ENCODE measurements at regions not wholly inside any gene's neighbourhood (a gene's known extent, or its start where the extent isn't known, plus 50 kb on each side); places are given as distances from the start of the nearest gene placed in this dataset.

GRCh38 chr2:144922519-144922918, 402.6 kb upstream of the ZEB2 start:
- FAIRE-seq: no peak
- no peaks in the 10 kb centered on the region for H3K4me1 ChIP-seq (ENCODE audit: control insufficient read depth in 2 of 3, insufficient read depth in 2 of 3, low read depth in 1 of 3, low read length in 3 of 3)
- TF ChIP-seq, protein P1, sequence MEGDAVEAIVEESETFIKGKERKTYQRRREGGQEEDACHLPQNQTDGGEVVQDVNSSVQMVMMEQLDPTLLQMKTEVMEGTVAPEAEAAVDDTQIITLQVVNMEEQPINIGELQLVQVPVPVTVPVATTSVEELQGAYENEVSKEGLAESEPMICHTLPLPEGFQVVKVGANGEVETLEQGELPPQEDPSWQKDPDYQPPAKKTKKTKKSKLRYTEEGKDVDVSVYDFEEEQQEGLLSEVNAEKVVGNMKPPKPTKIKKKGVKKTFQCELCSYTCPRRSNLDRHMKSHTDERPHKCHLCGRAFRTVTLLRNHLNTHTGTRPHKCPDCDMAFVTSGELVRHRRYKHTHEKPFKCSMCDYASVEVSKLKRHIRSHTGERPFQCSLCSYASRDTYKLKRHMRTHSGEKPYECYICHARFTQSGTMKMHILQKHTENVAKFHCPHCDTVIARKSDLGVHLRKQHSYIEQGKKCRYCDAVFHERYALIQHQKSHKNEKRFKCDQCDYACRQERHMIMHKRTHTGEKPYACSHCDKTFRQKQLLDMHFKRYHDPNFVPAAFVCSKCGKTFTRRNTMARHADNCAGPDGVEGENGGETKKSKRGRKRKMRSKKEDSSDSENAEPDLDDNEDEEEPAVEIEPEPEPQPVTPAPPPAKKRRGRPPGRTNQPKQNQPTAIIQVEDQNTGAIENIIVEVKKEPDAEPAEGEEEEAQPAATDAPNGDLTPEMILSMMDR (IDR thresholded peaks at IDR 0.05; ENCODE audit: borderline replicate concordance, extremely low read depth, insufficient read depth): no peak
- intact Hi-C loops (cut with DNase I): no loop called here
- peaks cover 0 to 9% (median 0%) of the 10 kb centered on the region in 3 donors for H3K9me3 ChIP-seq (ENCODE audit: control insufficient read depth in 2 of 3, insufficient read depth in 1 of 3, low read length in 3 of 3)
- no peaks in the 10 kb centered on the region for H3K36me3 ChIP-seq (ENCODE audit: control insufficient read depth in 2 of 3, insufficient read depth in 3 of 3, low read length in 3 of 3)
- no peak overlapping the region for H3K9ac ChIP-seq (ENCODE audit: low read length in 3 of 3)
- no peak overlapping the region for H3K4me3 ChIP-seq (ENCODE audit: low read length in 3 of 3)
- H3K27me3 ChIP-seq (ENCODE audit: control insufficient read depth, insufficient read depth, low read length): no peaks in the 10 kb centered on the region
- DNase-seq: no peak
- no peak overlapping the region for H3K27ac ChIP-seq (ENCODE audit: low read depth in 2 of 2, low read length in 2 of 2)

DNA sequence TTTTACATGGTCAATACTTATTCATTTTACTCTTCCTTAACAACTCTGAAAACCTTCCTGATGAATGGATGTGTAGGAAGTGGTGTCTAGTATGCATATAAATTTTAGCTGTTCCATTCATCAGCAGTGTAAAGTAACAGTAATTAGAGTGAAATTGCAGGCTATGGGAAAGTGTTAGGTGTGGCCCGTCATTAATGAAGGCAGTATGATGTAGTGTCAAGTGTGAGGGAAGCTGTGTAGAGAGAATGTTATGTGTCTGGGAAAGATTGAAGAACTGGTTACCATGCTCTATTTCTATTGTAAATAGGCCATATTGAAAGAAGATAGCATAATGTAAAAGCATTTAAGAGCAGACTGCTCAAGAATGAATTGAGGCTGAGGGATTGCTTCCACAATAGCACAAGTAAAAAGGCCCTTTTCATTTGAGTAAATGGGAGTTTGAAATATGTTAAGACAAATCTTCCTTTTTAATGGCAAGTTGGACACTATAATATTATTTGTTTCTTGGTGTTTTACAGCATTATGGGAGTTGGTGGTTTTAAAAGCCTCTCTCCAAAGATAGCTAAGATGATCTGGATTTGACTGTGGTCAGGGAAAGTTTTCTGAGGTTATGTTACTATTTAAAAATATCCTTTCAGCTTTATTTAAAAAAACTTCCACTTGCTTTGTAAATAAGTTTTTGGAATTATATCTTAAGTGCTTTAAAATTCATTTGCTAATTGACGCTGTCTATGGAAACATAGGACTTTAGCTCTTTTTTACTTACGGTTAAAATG, 401.0 kb upstream of the ZEB2 start:
- no peak overlapping the region for H3K4me3 ChIP-seq (ENCODE audit: low read length in 3 of 3)
- no peaks in the 10 kb centered on the region for H3K36me3 ChIP-seq (ENCODE audit: control insufficient read depth in 2 of 3, insufficient read depth in 3 of 3, low read length in 3 of 3)
- no peak for FAIRE-seq
- peaks cover 0 to 9% (median 0%) of the 10 kb centered on the region in 3 donors for H3K9me3 ChIP-seq (ENCODE audit: control insufficient read depth in 2 of 3, insufficient read depth in 1 of 3, low read length in 3 of 3)
- intact Hi-C loops (cut with DNase I): no loop called here
- TF ChIP-seq, protein P1 (IDR thresholded peaks at IDR 0.05; ENCODE audit: borderline replicate concordance, extremely low read depth, insufficient read depth): no peak
- no peak overlapping the region for H3K27ac ChIP-seq (ENCODE audit: low read depth in 2 of 2, low read length in 2 of 2)
- no peak overlapping the region for H3K9ac ChIP-seq (ENCODE audit: low read length in 3 of 3)
- no peaks in the 10 kb centered on the region for H3K27me3 ChIP-seq (ENCODE audit: control insufficient read depth, insufficient read depth, low read length)
- no peak for DNase-seq
- no peaks in the 10 kb centered on the region for H3K4me1 ChIP-seq (ENCODE audit: control insufficient read depth in 2 of 3, insufficient read depth in 2 of 3, low read depth in 1 of 3, low read length in 3 of 3)

DNA sequence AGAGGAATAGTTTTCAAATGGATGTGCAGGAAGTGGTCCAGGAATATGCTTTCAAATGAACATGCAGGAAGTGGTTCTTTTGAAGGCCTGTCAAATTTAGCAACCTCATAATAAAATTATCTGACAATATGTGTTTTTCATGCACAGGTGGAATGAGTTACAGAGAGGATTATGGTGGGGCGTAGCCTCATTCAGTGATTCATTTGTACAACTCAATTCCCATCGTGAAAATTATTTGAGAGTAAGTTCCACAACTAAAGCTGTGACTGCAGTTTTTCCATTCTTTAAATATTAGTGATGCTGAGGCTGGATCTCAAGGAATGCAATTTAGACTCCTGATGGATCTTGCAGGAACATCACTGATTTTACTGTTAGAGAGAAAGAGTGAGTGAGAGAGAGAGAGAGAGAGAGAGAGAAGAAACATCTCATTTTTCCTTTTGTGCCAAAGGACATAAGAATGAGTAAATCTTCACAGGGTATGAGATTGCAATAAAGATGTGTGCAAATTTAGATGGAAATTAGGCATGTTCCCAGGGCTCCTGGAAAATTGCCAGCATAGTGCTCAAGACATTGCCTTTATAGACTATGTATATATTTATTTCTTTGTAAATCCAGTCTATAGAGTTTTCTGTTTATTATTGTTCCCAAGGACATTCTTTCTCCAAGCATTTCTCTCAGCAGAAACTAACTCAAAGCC, 394.9 kb upstream of the ZEB2 start:
- FAIRE-seq: no peak
- H3K27me3 ChIP-seq (ENCODE audit: control insufficient read depth, insufficient read depth, low read length): no peaks in the 10 kb centered on the region
- H3K4me3 ChIP-seq (ENCODE audit: low read length in 3 of 3): no peak overlapping the region
- H3K4me1 ChIP-seq (ENCODE audit: control insufficient read depth in 2 of 3, insufficient read depth in 2 of 3, low read depth in 1 of 3, low read length in 3 of 3): no peaks in the 10 kb centered on the region
- no peak overlapping the region for H3K9ac ChIP-seq (ENCODE audit: low read length in 3 of 3)
- intact Hi-C loops (cut with DNase I): no loop called here
- no peaks in the 10 kb centered on the region for H3K9me3 ChIP-seq (ENCODE audit: control insufficient read depth in 2 of 3, insufficient read depth in 1 of 3, low read length in 3 of 3)
- TF ChIP-seq, protein P1 (IDR thresholded peaks at IDR 0.05; ENCODE audit: borderline replicate concordance, extremely low read depth, insufficient read depth): no peak
- no peak overlapping the region for H3K27ac ChIP-seq (ENCODE audit: low read depth in 2 of 2, low read length in 2 of 2)
- H3K36me3 ChIP-seq (ENCODE audit: control insufficient read depth in 2 of 3, insufficient read depth in 3 of 3, low read length in 3 of 3): no peaks in the 10 kb centered on the region
- no peak for DNase-seq

Measured in kidney (tissue), 13 donors.